Keratinocyte (primary cell): ENCODE measurements at regions not wholly inside any gene's neighbourhood (a gene's known extent, or its start where the extent isn't known, plus 50 kb on each side); places are given as distances from the start of the nearest gene placed in this dataset.

Source experiments
- DNase-seq: peaks from one replicate; pipeline ENCODE4 v3.0.0-alpha.2; 2011; ENCODE audit warnings: low read depth, missing footprints, low spot score
- FAIRE-seq: peaks from 2 replicates; lab custom pipeline; 2011; peaks lifted over from hg19 to GRCh38; lab: Jason Lieb, UNC
- H2AFZ ChIP-seq: 2 replicates; pipeline ENCODE4 v1.6.0; 2012; ENCODE audit warnings: low read length, control low read depth, inconsistent platforms; ENCODE audit not compliant: control insufficient read depth
- H3K27ac ChIP-seq: 2 replicates; pipeline ENCODE4 v1.5.1; 2011; ENCODE audit warnings: low read length; ENCODE audit not compliant: control insufficient read depth, insufficient read depth
- H3K27me3 ChIP-seq: 3 replicates; pipeline ENCODE4 v1.6.0; 2011; ENCODE audit warnings: low read length; ENCODE audit not compliant: control insufficient read depth, insufficient read depth; ENCODE audit errors: extremely low read depth
- H3K36me3 ChIP-seq, 2 experiments: 2 replicates in 1 of 2; 3 replicates in 1 of 2; pipeline ENCODE4 v1.5.1; 2011; ENCODE audit warnings: low read length in 2 of 2, mild to moderate bottlenecking in 1 of 2; ENCODE audit not compliant: control insufficient read depth in 2 of 2, insufficient read depth in 2 of 2; ENCODE audit errors: extremely low read depth in 1 of 2
- H3K4me1 ChIP-seq: 3 replicates; pipeline ENCODE4 v1.5.1; 2011; ENCODE audit warnings: low read length; ENCODE audit not compliant: control insufficient read depth, insufficient read depth; ENCODE audit errors: extremely low read depth
- H3K4me2 ChIP-seq: 3 replicates; pipeline ENCODE4 v1.6.0; 2011; ENCODE audit warnings: low read depth, low read length; ENCODE audit not compliant: control insufficient read depth, insufficient read depth; ENCODE audit errors: extremely low read depth
- H3K4me3 ChIP-seq, 3 experiments: fragments of 200-600 bp in 1 of 3; sonication (generic) in 1 of 3; 2 replicates in 2 of 3; 3 replicates in 1 of 3; pipeline ENCODE4 v1.5.1; 2011 to 2016; ENCODE audit warnings: low read length in 3 of 3, mild to moderate bottlenecking in 3 of 3, control low read depth in 2 of 3, inconsistent platforms in 1 of 3, low read depth in 1 of 3, mixed read lengths in 1 of 3, mixed run types in 1 of 3, moderate library complexity in 1 of 3; ENCODE audit not compliant: control insufficient read depth in 2 of 3, insufficient read depth in 2 of 3; ENCODE audit errors: extremely low read depth in 1 of 3
- H3K79me2 ChIP-seq: 2 replicates; pipeline ENCODE4 v1.6.0; 2012; ENCODE audit warnings: low read length; ENCODE audit not compliant: control insufficient read depth, insufficient read depth
- H3K9ac ChIP-seq: 3 replicates; pipeline ENCODE4 v1.6.0; 2011; ENCODE audit warnings: low read length; ENCODE audit not compliant: control insufficient read depth, insufficient read depth; ENCODE audit errors: extremely low read depth
- H3K9me1 ChIP-seq: 3 replicates; pipeline ENCODE4 v1.6.0; 2011; ENCODE audit warnings: low read length; ENCODE audit not compliant: control insufficient read depth, insufficient read depth; ENCODE audit errors: extremely low read depth
- H3K9me3 ChIP-seq: 2 replicates; pipeline ENCODE4 v1.5.1; 2012; ENCODE audit warnings: low read depth, low read length; ENCODE audit not compliant: control insufficient read depth
- H4K20me1 ChIP-seq: 3 replicates; pipeline ENCODE4 v1.6.0; 2011; ENCODE audit warnings: low read length; ENCODE audit not compliant: control insufficient read depth, insufficient read depth; ENCODE audit errors: extremely low read depth
- EZH2 ChIP-seq: IDR thresholded peaks from one replicate; pipeline ENCODE4 v1.6.1; 2012; ENCODE audit warnings: inconsistent platforms, mild to moderate bottlenecking, low read length, moderate library complexity
- dilution Hi-C: fragments of 300-500 bp; cut with MboI; formaldehyde crosslinking; loops from one replicate; pipeline ENCODE4 v1.7.0; 2020; ENCODE audit warnings: low sequenced_read_pairs; ENCODE audit not compliant: extremely low pct_ligation_motif_present
- TF ChIP-seq, protein P1 (sequence below), 3 experiments: IDR thresholded peaks in 1 of 3; conservative IDR thresholded peaks in 1 of 3; optimal IDR thresholded peaks in 1 of 3; 2 replicates in 2 of 3; 3 replicates in 1 of 3; pipeline versions ENCODE3 to v1.5.1; 2011; ENCODE audit warnings: low read length in 3 of 3, mild to moderate bottlenecking in 3 of 3, moderate library complexity in 2 of 3, control low read depth in 1 of 3, inconsistent platforms in 1 of 3; ENCODE audit not compliant: insufficient read depth in 2 of 3; ENCODE audit errors: extremely low read depth in 1 of 3

- no peaks in the 10 kb centered on the region for H4K20me1 ChIP-seq
- H3K9me3 ChIP-seq = peaks cover 5% of the 10 kb centered on the region
- FAIRE-seq = no peak
These were observed 1203.0 kb downstream of the AACS start for GRCh38 chr12:126268222-126268621.

DNA sequence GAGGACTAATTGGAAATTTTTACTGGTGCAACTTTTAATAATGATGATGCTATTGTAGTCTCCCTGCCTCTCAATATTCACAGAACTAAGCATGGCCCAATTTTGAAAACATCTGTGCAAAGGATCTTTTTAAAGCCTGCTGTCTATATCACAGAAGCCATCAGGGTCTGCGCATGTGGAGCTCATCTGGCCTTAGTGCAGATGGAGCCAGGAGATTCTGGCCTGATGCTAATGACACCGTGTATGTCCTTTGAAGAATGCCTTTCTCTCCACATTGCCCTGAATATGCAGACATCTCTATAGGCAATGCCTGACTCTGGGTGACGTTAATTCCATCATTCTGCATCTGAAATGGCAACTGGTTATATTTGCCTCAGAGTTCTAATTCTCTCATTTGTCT, 1205.9 kb downstream of the AACS start:
- peaks cover 5% of the 10 kb centered on the region for H3K9me3 ChIP-seq
- FAIRE-seq = no peak

More at GRCh38 chr12:126268222-126268621, 1203.0 kb downstream of the AACS start:
- Histone ChIP-seq H3K9ac (no peak overlapping the region), H3K9me1 (no peaks in the 10 kb centered on the region), H3K4me3 (no peak overlapping the region), H3K4me2 (no peak overlapping the region), H3K27ac (no peak overlapping the region), H2AFZ (no peak overlapping the region), H3K79me2 (no peaks in the 10 kb centered on the region), H3K4me1 (no peaks in the 10 kb centered on the region), H3K27me3 (no peaks in the 10 kb centered on the region), H3K36me3 (no peaks in the 10 kb centered on the region)
- dilution Hi-C loops = no loop called here
- TF ChIP-seq, protein P1, sequence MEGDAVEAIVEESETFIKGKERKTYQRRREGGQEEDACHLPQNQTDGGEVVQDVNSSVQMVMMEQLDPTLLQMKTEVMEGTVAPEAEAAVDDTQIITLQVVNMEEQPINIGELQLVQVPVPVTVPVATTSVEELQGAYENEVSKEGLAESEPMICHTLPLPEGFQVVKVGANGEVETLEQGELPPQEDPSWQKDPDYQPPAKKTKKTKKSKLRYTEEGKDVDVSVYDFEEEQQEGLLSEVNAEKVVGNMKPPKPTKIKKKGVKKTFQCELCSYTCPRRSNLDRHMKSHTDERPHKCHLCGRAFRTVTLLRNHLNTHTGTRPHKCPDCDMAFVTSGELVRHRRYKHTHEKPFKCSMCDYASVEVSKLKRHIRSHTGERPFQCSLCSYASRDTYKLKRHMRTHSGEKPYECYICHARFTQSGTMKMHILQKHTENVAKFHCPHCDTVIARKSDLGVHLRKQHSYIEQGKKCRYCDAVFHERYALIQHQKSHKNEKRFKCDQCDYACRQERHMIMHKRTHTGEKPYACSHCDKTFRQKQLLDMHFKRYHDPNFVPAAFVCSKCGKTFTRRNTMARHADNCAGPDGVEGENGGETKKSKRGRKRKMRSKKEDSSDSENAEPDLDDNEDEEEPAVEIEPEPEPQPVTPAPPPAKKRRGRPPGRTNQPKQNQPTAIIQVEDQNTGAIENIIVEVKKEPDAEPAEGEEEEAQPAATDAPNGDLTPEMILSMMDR (optimal IDR thresholded peaks at IDR 0.05 in 1 of 3, IDR thresholded peaks at IDR 0.05 in 1 of 3, conservative IDR thresholded peaks at IDR 0.05 in 1 of 3; ENCODE audit: extremely low read depth in 1 of 3, insufficient read depth in 2 of 3, low read length in 3 of 3) = no peak
- TF ChIP-seq EZH2 = no peak
- no peak for DNase-seq

More for the DNA sequence above, 1205.9 kb downstream of the AACS start:
- dilution Hi-C loops = no loop called here
- no peaks in the 10 kb centered on the region for H3K9me1 ChIP-seq
- no peaks in the 10 kb centered on the region for H3K36me3 ChIP-seq
- no peak overlapping the region for H3K4me2 ChIP-seq
- no peaks in the 10 kb centered on the region for H4K20me1 ChIP-seq
- no peaks in the 10 kb centered on the region for H3K27me3 ChIP-seq
- H2AFZ ChIP-seq = no peak overlapping the region
- H3K9ac ChIP-seq = no peak overlapping the region
- no peak for DNase-seq
- H3K4me3 ChIP-seq = no peak overlapping the region
- H3K4me1 ChIP-seq = no peaks in the 10 kb centered on the region
- H3K27ac ChIP-seq = no peak overlapping the region
- TF ChIP-seq EZH2 = no peak
- TF ChIP-seq, protein P1 (optimal IDR thresholded peaks at IDR 0.05 in 1 of 3, IDR thresholded peaks at IDR 0.05 in 1 of 3, conservative IDR thresholded peaks at IDR 0.05 in 1 of 3; ENCODE audit: extremely low read depth in 1 of 3, insufficient read depth in 2 of 3, low read length in 3 of 3) = no peak
- no peaks in the 10 kb centered on the region for H3K79me2 ChIP-seq
